OCI-LY7 (cell line): ENCODE measurements at regions not wholly inside any gene's neighbourhood (a gene's known extent, or its start where the extent isn't known, plus 50 kb on each side); places are given as distances from the start of the nearest gene placed in this dataset.
"Not testable (repeated sequence)": the region's sequence is repeated elsewhere in the genome, so short reads cannot be mapped to it uniquely, and the experiment has no call there.

Experiments used
- BruUV-seq: library from RNA; stranded (reverse); fragments of 400-500 nt; replicated peaks from 2 replicates; lab custom pipeline; 2021; lab: Mats Ljungman, UMichigan
- CTCF ChIA-PET: fragments of 300-600 bp; sonication (Branson Sonifier 250); formaldehyde crosslinking; loops from one replicate; lab custom pipeline; 2022; ENCODE audit warnings: antibody characterized with exemption; ENCODE audit not compliant: unreplicated experiment; lab: Charles Lee
- POLR2A ChIA-PET: fragments of 300-600 bp; sonication (Branson Sonifier 250); formaldehyde crosslinking; loops from one replicate; lab custom pipeline; 2022; ENCODE audit warnings: antibody characterized with exemption; lab: Charles Lee
- DNase-seq: peaks from one replicate; pipeline ENCODE4 v3.0.0-alpha.2; 2015; ENCODE audit warnings: low spot score
- H2AFZ ChIP-seq: fragments of 200-600 bp; sonication (generic), shearing (Covaris generic); 2 replicates; pipeline ENCODE4 v1.6.1; 2014; ENCODE audit warnings: mild to moderate bottlenecking, antibody characterized with exemption, low read length, moderate library complexity
- H3K27ac ChIP-seq: fragments of 200-600 bp; sonication (generic); 2 replicates; pipeline ENCODE4 v1.5.1; 2014; ENCODE audit warnings: mixed run types, low read depth, mild to moderate bottlenecking, moderate library complexity, low read length, inconsistent platforms; ENCODE audit not compliant: poor library complexity, severe bottlenecking
- H3K36me3 ChIP-seq: fragments of 200-600 bp; sonication (generic); 2 replicates; pipeline ENCODE4 v1.6.1; 2014; ENCODE audit warnings: mild to moderate bottlenecking, antibody characterized with exemption, low read length, moderate library complexity, mixed read lengths; ENCODE audit not compliant: insufficient read depth
- H3K4me1 ChIP-seq: fragments of 200-600 bp; sonication (generic); 2 replicates; pipeline ENCODE4 v1.5.1; 2014; ENCODE audit warnings: mild to moderate bottlenecking, low read length; ENCODE audit not compliant: insufficient read depth, poor library complexity, severe bottlenecking
- H3K4me2 ChIP-seq: fragments of 200-600 bp; sonication (generic); 2 replicates; pipeline ENCODE4 v1.6.1; 2014; ENCODE audit warnings: mild to moderate bottlenecking, low read length
- H3K4me3 ChIP-seq: fragments of 200-600 bp; sonication (generic); 2 replicates; pipeline ENCODE4 v1.5.1; 2014; ENCODE audit warnings: mild to moderate bottlenecking, low read depth, low read length; ENCODE audit not compliant: poor library complexity, severe bottlenecking
- H3K79me2 ChIP-seq: fragments of 200-600 bp; sonication (generic); 2 replicates; pipeline ENCODE4 v1.6.1; 2016; ENCODE audit warnings: low read depth, mild to moderate bottlenecking, low read length, moderate library complexity, mixed read lengths; ENCODE audit not compliant: insufficient read depth
- H3K9me2 ChIP-seq: fragments of 200-600 bp; sonication (generic); 2 replicates; pipeline ENCODE4 v1.6.1; 2016; ENCODE audit warnings: mild to moderate bottlenecking, low read length, mixed read lengths; ENCODE audit not compliant: insufficient read depth
- H3K9me3 ChIP-seq: fragments of 200-600 bp; sonication (generic); 2 replicates; pipeline ENCODE4 v1.6.1; 2014; ENCODE audit warnings: mild to moderate bottlenecking, mixed run types, low read length, mixed read lengths
- H4K20me1 ChIP-seq: fragments of 200-600 bp; sonication (generic); 2 replicates; pipeline ENCODE4 v1.6.1; 2014; ENCODE audit warnings: mild to moderate bottlenecking, antibody characterized with exemption, low read length, moderate library complexity, mixed read lengths; ENCODE audit not compliant: insufficient read depth
- CTCF ChIP-seq: fragments of 200-600 bp; sonication (generic); conservative IDR thresholded peaks from 2 replicates; pipeline ENCODE4 v1.5.1; 2014; ENCODE audit warnings: mild to moderate bottlenecking, antibody characterized with exemption, low read length, moderate library complexity, mixed read lengths
- EZH2phosphoT487 ChIP-seq: fragments of 200-600 bp; sonication (generic); IDR thresholded peaks from 2 replicates; pipeline ENCODE4 v1.6.1; 2018; ENCODE audit warnings: low read depth, borderline replicate concordance, mild to moderate bottlenecking, mixed run types, antibody characterized with exemption, low read length, moderate library complexity, mixed read lengths
- intact Hi-C: fragments of 100-400 bp; cut with micrococcal nuclease; formaldehyde crosslinking; loops from one replicate; pipeline ENCODE4 v1.10.0; 2022; ENCODE audit not compliant: unreplicated experiment

GRCh38 chrX:45455732-45456131 lies 255.1 kb upstream of the DIPK2B start:
- H3K4me3 ChIP-seq, H2AFZ ChIP-seq, H3K4me1 ChIP-seq, H4K20me1 ChIP-seq, H3K4me2 ChIP-seq, H3K27ac ChIP-seq, H3K36me3 ChIP-seq, POLR2A ChIA-PET, H3K9me2 ChIP-seq, CTCF ChIA-PET, H3K9me3 ChIP-seq, H3K79me2 ChIP-seq, BruUV-seq, DNase-seq, intact Hi-C loops: not testable (repeated sequence)

GRCh38 chrX:45454290-45454689 lies 253.6 kb upstream of the DIPK2B start:
- TF ChIP-seq CTCF (no peak), EZH2phosphoT487 (no peak)
- Histone ChIP-seq H3K36me3 (no peaks in the 10 kb centered on the region), H3K79me2 (no peaks in the 10 kb centered on the region), H3K9me2 (no peaks in the 10 kb centered on the region), H3K4me1 (no peaks in the 10 kb centered on the region), H3K9me3 (no peaks in the 10 kb centered on the region), H3K4me2 (no peak overlapping the region), H3K27ac (no peak overlapping the region), H2AFZ (no peak overlapping the region), H4K20me1 (no peaks in the 10 kb centered on the region), H3K4me3 (no peak overlapping the region)
- no TSS peak for BruUV-seq
- ChIA-PET CTCF (no interaction called here), POLR2A (no interaction called here)
- no peak for DNase-seq
- intact Hi-C loops, result no loop called here

- Histone ChIP-seq H3K4me2 (no peak overlapping the region), H3K79me2 (no peaks in the 10 kb centered on the region), H2AFZ (no peak overlapping the region), H3K36me3 (no peaks in the 10 kb centered on the region), H3K9me3 (no peaks in the 10 kb centered on the region), H3K9me2 (no peaks in the 10 kb centered on the region), H3K4me3 (no peak overlapping the region), H3K4me1 (no peaks in the 10 kb centered on the region), H4K20me1 (no peaks in the 10 kb centered on the region), H3K27ac (no peak overlapping the region)
- no TSS peak for BruUV-seq
- TF ChIP-seq EZH2phosphoT487 (no peak), CTCF (no peak)
- intact Hi-C loops, result no loop called here
- CTCF ChIA-PET, result no interaction called here
- POLR2A ChIA-PET, result no interaction called here
- DNase-seq, result no peak
Measured at GRCh38 chrX:45449982-45450381, 249.3 kb upstream of the DIPK2B start.
